ENCODE measurements at regions not wholly inside any gene's neighbourhood (a gene's known extent, or its start where the extent isn't known, plus 50 kb on each side); places are given as distances from the start of the nearest gene placed in this dataset.
"Not testable (repeated sequence)": the region's sequence is repeated elsewhere in the genome, so short reads cannot be mapped to it uniquely, and the experiment has no call there.

- DNase-seq: no peak
Measured at GRCh38 chr6:165842281-165842936, 179.4 kb upstream of the PDE10A start.

- DNase-seq: no peak
Measured at GRCh38 chr6:165841153-165841558, 178.1 kb upstream of the PDE10A start.

- DNase-seq: no peak
Measured at GRCh38 chr6:165837948-165838745, 175.1 kb upstream of the PDE10A start.

GRCh38 chr6:165836648-165837047 lies 173.6 kb upstream of the PDE10A start:
- DNase-seq: not testable (repeated sequence)

GRCh38 chr6:165835410-165835851 lies 172.4 kb upstream of the PDE10A start:
- DNase-seq: no peak

- no peak for DNase-seq
Measured at GRCh38 chr6:165834613-165835259, 171.7 kb upstream of the PDE10A start.

- no peak for DNase-seq
Measured at GRCh38 chr6:165833355-165833754, 170.3 kb upstream of the PDE10A start.

- no peak for DNase-seq
Measured at GRCh38 chr6:165831812-165832510, 168.9 kb upstream of the PDE10A start.

- DNase-seq: no peak
Measured at GRCh38 chr6:165830761-165831160, 167.7 kb upstream of the PDE10A start.

- DNase-seq: no peak
Measured at GRCh38 chr6:165829376-165829775, 166.3 kb upstream of the PDE10A start.

- DNase-seq: no peak
Measured at GRCh38 chr6:165827190-165827518, 164.1 kb upstream of the PDE10A start.

GRCh38 chr6:165826487-165827189 lies 163.6 kb upstream of the PDE10A start:
- DNase-seq: no peak

GRCh38 chr6:165825256-165825815 lies 162.3 kb upstream of the PDE10A start:
- DNase-seq: no peak

- no peak for DNase-seq
Measured at GRCh38 chr6:165823609-165824326, 160.7 kb upstream of the PDE10A start.

- no peak for DNase-seq
Measured at GRCh38 chr6:165822501-165822900, 159.5 kb upstream of the PDE10A start.

GRCh38 chr6:165821754-165822153 lies 158.7 kb upstream of the PDE10A start:
- no peak for DNase-seq

- no peak for DNase-seq
Measured at GRCh38 chr6:165820934-165821333, 157.9 kb upstream of the PDE10A start.

GRCh38 chr6:165820407-165820806 lies 157.4 kb upstream of the PDE10A start:
- DNase-seq: no peak

- DNase-seq: no peak
Measured at GRCh38 chr6:165819394-165819793, 156.4 kb upstream of the PDE10A start.

GRCh38 chr6:165818200-165818599 lies 155.2 kb upstream of the PDE10A start:
- no peak for DNase-seq

GRCh38 chr6:165817771-165818170 lies 154.7 kb upstream of the PDE10A start:
- DNase-seq: no peak

- DNase-seq: no peak
Measured at GRCh38 chr6:165817148-165817547, 154.1 kb upstream of the PDE10A start.

All from CD4-positive, alpha-beta T cell treated with Interleukin-21 for 1 hour (primary cell).